ENCODE measurements at regions not wholly inside any gene's neighbourhood (a gene's known extent, or its start where the extent isn't known, plus 50 kb on each side); places are given as distances from the start of the nearest gene placed in this dataset.

DNA sequence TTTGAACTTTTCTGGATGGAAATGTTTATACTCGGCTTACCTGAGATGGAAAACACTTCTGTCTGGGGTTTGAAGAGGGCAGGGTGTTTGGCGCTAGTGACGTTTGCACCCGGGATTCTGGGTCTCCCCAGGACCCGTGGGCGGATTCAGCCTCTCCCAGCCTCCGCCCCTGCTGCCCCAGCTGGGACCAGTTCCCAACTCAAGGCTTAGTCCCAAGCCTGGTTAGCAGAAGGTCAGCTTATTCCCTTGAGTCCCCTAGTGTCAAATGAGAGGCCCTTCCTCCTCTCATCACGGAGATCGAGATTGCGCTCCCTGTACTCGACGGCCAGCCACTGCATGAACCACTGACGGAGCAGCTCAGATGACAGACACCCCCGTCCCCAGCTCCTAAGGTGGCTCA, 123.2 kb downstream of the RTP5 start:
- TF ChIP-seq, protein P1, sequence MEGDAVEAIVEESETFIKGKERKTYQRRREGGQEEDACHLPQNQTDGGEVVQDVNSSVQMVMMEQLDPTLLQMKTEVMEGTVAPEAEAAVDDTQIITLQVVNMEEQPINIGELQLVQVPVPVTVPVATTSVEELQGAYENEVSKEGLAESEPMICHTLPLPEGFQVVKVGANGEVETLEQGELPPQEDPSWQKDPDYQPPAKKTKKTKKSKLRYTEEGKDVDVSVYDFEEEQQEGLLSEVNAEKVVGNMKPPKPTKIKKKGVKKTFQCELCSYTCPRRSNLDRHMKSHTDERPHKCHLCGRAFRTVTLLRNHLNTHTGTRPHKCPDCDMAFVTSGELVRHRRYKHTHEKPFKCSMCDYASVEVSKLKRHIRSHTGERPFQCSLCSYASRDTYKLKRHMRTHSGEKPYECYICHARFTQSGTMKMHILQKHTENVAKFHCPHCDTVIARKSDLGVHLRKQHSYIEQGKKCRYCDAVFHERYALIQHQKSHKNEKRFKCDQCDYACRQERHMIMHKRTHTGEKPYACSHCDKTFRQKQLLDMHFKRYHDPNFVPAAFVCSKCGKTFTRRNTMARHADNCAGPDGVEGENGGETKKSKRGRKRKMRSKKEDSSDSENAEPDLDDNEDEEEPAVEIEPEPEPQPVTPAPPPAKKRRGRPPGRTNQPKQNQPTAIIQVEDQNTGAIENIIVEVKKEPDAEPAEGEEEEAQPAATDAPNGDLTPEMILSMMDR (IDR thresholded peaks at IDR 0.05; ENCODE audit: insufficient read depth, low read length, poor library complexity, severe bottlenecking) = no peak
- TF ChIP-seq EZH2phosphoT487 (conservative IDR thresholded peaks at IDR 0.05; ENCODE audit: low read length) = no peak

Measured in SU-DHL-6 (cell line).